Right lobe of liver (tissue), 6 donors: ENCODE measurements at regions not wholly inside any gene's neighbourhood (a gene's known extent, or its start where the extent isn't known, plus 50 kb on each side); places are given as distances from the start of the nearest gene placed in this dataset.
A peak's percentile ranks its signal among the peaks of the same experiment; 100 is the strongest.
"Not testable (repeated sequence)": the region's sequence is repeated elsewhere in the genome, so short reads cannot be mapped to it uniquely, and the experiment has no call there.

ENCODE experiments used
- ATAC-seq, 4 donors: fragments of 200-7000 bp; cut with Tn5 transposase; one replicate each; pipeline ENCODE4 v1.9.1; 2020; ENCODE audit warnings: mild to moderate bottlenecking in 4 of 4, moderate library complexity in 4 of 4
- DNase-seq, 3 donors: peaks; one replicate each; pipeline ENCODE4 v3.0.0-alpha.2; 2020
- H3K27ac ChIP-seq, 3 donors: fragments of 200-600 bp; one replicate each; pipeline ENCODE4 v1.8.0; 2022
- H3K27me3 ChIP-seq, 2 donors: fragments of 200-600 bp; one replicate each; pipeline ENCODE4 v1.8.0; 2022
- H3K36me3 ChIP-seq, 4 donors: fragments of 200-600 bp; sonication (generic) in 1 of 4; one replicate each; pipeline versions ENCODE4 v1.5.1 to v1.8.0; 2017 to 2022; ENCODE audit warnings: control low read depth in 1 of 4
- H3K4me1 ChIP-seq, 4 donors: fragments of 200-600 bp; sonication (generic) in 1 of 4; one replicate each; pipeline versions ENCODE4 v1.5.1 to v1.8.0; 2017 to 2022; ENCODE audit warnings: control low read depth in 1 of 4
- H3K4me3 ChIP-seq, 3 donors: fragments of 200-600 bp; one replicate each; pipeline ENCODE4 v1.8.0; 2022
- H3K9me3 ChIP-seq, 4 donors: fragments of 200-600 bp; sonication (generic) in 1 of 4; one replicate each; pipeline versions ENCODE4 v1.5.1 to v1.8.0; 2017 to 2022; ENCODE audit warnings: control low read depth in 1 of 4
- POLR2A ChIP-seq: fragments of 450-650 bp; IDR thresholded peaks from one replicate; pipeline ENCODE4 v1.6.1; 2017; ENCODE audit warnings: antibody characterized with exemption, mild to moderate bottlenecking
- WGBS: methylation state at CpG from one replicate; pipeline ENCODE4 v1.1.6; 2018; ENCODE audit warnings: low coverage, low lambda C conversion rate; ENCODE audit not compliant: insufficient coverage; ENCODE audit errors: missing lambda C conversion rate; 5-methylcytosine and 5-hydroxymethylcytosine counted together
- intact Hi-C, 2 donors: fragments of 100-400 bp; cut with DNase I; formaldehyde crosslinking; loops; one replicate each; pipeline versions ENCODE4 v1.11.2 to v1.14.1; 2022
- TF ChIP-seq, protein P1 (sequence below), 4 donors: fragments of 200-600 bp in 3 of 4; fragments of 450-650 bp in 1 of 4; IDR thresholded peaks; one replicate each; pipeline versions ENCODE4 v1.5.1 to v1.8.0; 2016 to 2022; ENCODE audit warnings: antibody characterized with exemption in 4 of 4, mild to moderate bottlenecking in 2 of 4
- donor health status: DM: no; HTN: yes; CAD: no.
- donor health status: DM: no; HTN: no; CAD: no.
- donor health status: DM: no; HTN: no; CAD: no.
- donor health status: DM: no; HTN: yes; CAD: no.
- donor health status: DM: no; HTN: yes; CAD: no.

DNA sequence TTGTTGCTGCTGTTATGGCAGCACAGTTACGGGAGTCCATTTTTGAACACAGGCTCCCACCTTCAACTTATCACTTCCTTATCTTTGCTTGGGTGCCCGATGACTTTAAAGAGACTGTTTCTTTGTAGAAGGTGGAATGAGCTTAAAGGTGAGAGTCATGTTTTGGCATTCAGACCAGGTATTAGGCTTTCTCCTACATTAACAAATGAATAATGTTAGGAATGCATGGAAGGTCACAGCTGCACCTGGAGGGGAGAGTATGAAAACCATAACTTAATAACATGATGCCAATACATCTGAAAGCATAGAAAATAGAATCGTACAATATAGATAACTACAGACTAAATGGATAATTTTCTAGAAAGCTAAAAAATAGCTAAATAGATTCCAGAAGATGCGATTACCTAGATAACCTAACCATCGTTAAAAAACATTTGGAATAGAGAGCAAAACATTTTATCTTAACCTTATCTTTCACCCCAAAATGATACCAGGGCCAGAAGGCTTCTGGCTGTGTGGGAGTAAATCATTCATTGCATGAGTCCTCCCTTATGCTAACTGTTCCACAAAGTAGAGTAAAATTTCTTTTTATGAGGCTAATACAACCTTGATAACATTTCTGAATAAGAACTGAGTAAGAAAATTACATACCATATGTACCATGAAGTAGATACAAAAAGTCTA is 126.2 kb upstream of the ADCY2 start:
- intact Hi-C loops, result no loop called here
- no peaks in the 10 kb centered on the region for H3K4me1 ChIP-seq
- H3K27me3 ChIP-seq, result no peaks in the 10 kb centered on the region
- no peaks in the 10 kb centered on the region for H3K36me3 ChIP-seq
- 24% methylated on average over 5 of the region's 5 CpGs for WGBS
- TF ChIP-seq, protein P1, sequence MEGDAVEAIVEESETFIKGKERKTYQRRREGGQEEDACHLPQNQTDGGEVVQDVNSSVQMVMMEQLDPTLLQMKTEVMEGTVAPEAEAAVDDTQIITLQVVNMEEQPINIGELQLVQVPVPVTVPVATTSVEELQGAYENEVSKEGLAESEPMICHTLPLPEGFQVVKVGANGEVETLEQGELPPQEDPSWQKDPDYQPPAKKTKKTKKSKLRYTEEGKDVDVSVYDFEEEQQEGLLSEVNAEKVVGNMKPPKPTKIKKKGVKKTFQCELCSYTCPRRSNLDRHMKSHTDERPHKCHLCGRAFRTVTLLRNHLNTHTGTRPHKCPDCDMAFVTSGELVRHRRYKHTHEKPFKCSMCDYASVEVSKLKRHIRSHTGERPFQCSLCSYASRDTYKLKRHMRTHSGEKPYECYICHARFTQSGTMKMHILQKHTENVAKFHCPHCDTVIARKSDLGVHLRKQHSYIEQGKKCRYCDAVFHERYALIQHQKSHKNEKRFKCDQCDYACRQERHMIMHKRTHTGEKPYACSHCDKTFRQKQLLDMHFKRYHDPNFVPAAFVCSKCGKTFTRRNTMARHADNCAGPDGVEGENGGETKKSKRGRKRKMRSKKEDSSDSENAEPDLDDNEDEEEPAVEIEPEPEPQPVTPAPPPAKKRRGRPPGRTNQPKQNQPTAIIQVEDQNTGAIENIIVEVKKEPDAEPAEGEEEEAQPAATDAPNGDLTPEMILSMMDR (IDR thresholded peaks at IDR 0.05), result no peak
- TF ChIP-seq POLR2A, result no peak
- H3K27ac ChIP-seq, result no peak overlapping the region
- no peaks in the 10 kb centered on the region for H3K9me3 ChIP-seq
- no peak overlapping the region for H3K4me3 ChIP-seq
- ATAC-seq (no peak), DNase-seq (no peak)

DNA sequence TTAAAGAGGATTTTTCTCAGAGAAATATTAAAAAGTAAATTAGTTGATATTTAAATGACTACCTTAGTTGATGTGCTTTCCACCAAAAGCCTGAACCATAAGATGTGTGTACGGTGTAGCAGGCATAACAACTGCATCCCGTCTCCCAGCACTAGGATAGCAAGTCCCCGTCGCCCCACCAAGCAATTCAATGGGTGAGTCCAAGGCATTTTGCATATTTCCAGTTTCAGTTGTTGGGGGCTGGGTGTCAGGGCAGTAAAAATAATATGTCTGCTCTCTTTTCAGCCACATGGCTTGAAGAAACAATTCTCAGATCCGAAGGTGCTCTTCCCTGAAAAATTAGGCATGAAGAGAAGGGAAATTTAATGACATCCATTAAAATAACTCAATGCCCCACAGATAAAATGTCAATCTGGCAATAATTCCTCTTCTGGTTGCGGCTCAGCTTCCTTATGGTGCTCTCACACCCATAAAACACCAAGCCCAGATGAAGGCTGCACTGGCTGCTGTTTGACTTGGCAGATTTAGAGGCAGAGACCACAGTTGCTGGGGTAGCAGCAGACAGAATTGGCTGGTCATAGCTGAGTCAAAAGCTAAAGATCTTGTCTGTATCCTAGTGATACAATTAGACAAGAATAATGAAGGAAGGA is 124.4 kb upstream of the ADCY2 start:
- DNase-seq (no peak), ATAC-seq (no peak)
- H3K4me1 ChIP-seq, result no peaks in the 10 kb centered on the region
- intact Hi-C loops, result no loop called here
- no peaks in the 10 kb centered on the region for H3K27me3 ChIP-seq
- WGBS, result 58% methylated on average over 5 of the region's 6 CpGs
- no peak overlapping the region for H3K27ac ChIP-seq
- TF ChIP-seq, protein P1 (IDR thresholded peaks at IDR 0.05), result no peak
- no peak for TF ChIP-seq POLR2A
- H3K4me3 ChIP-seq, result no peak overlapping the region
- no peaks in the 10 kb centered on the region for H3K9me3 ChIP-seq
- no peaks in the 10 kb centered on the region for H3K36me3 ChIP-seq

DNA sequence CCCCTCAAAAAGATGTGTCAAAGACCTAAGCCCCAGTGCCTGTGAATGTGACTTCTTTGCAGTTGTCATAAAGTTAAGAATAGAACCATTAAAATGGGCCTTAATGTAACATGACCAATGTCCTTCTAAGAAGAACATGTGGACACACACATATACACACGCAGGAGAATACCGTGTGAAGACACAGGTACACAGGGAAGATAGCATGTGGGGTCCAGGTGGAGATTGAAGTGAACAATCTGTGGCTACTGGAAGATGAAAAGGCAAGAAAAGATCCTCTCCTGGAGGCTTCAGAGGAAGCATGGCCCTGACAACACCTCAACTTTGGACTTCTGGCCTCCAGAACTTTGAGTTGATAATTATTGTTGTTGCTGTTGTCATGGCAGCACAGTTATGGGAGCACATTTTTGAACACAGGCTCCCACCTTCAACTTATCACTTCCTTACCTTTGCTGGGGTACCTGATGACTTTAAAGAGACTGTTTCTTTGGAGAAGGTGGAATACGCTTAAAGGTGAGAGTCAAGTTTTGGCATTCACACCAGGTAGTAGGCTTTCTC is 123.5 kb upstream of the ADCY2 start:
- H3K36me3 ChIP-seq, result no peaks in the 10 kb centered on the region
- no peak overlapping the region for H3K27ac ChIP-seq
- intact Hi-C loops, result no loop called here
- no peaks in the 10 kb centered on the region for H3K9me3 ChIP-seq
- no peak for DNase-seq
- H3K4me1 ChIP-seq, result no peaks in the 10 kb centered on the region
- H3K27me3 ChIP-seq, result no peaks in the 10 kb centered on the region
- ATAC-seq, result no peak
- no peak for TF ChIP-seq POLR2A
- TF ChIP-seq, protein P1 (IDR thresholded peaks at IDR 0.05), result no peak
- 77% methylated on average over 3 of the region's 3 CpGs for WGBS
- no peak overlapping the region for H3K4me3 ChIP-seq

DNA sequence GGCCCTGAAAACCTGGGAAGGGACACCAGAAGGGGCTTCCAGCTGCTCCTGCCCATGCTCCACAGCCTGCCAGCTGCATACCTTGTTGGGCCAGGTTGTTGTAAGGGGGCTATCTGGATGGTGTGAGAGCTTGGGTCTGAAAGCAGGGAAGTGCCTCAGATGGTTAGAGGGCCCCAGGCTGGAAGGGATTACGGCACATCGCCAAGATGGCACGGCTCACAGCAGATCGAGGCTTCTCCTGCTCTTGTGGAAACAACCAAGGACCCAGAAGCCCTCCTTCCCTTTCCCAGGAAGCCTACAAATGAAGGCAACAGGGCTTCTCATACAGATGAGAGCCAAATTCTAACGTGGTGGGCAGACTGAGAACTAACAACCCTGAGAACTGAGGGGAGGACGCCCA is 121.7 kb upstream of the ADCY2 start:
- ATAC-seq, result no peak
- 17% methylated on average over 2 of the region's 6 CpGs for WGBS
- H3K27ac ChIP-seq, result no peak overlapping the region
- no peaks in the 10 kb centered on the region for H3K4me1 ChIP-seq
- intact Hi-C loops, result no loop called here
- H3K4me3 ChIP-seq, result no peak overlapping the region
- no peaks in the 10 kb centered on the region for H3K27me3 ChIP-seq
- no peaks in the 10 kb centered on the region for H3K9me3 ChIP-seq
- TF ChIP-seq, protein P1 (IDR thresholded peaks at IDR 0.05), result no peak
- H3K36me3 ChIP-seq, result no peaks in the 10 kb centered on the region
- DNase-seq, result no peak

DNA sequence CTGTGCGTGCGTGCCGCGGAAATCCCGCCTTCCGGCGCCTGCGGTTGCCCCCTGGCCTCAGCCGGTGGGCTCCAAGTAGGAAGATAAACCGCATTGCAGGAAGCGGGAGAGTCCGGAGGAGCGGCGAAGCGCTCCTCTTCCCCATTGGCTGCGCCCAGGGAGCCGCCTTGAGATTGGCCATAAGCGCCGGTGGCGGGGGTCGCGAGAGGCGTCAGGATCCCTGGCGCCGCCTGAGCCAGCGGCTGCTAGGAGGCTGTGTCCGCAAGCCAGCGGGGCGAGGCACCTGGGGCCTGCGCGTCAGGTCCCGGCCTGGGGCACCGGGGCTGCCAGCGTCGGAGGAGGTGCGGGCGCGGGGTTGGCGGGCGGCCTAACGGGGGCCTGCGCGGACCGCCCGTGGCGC is 106.3 kb upstream of the ADCY2 start:
- 84% methylated on average over 12 of the region's 46 CpGs for WGBS
- intact Hi-C loops, H3K27ac ChIP-seq, H3K4me1 ChIP-seq, DNase-seq, H3K36me3 ChIP-seq, H3K27me3 ChIP-seq, H3K9me3 ChIP-seq, H3K4me3 ChIP-seq: not testable (repeated sequence)
- ATAC-seq, result peak in 1 of 4 donors; percentile 35

DNA sequence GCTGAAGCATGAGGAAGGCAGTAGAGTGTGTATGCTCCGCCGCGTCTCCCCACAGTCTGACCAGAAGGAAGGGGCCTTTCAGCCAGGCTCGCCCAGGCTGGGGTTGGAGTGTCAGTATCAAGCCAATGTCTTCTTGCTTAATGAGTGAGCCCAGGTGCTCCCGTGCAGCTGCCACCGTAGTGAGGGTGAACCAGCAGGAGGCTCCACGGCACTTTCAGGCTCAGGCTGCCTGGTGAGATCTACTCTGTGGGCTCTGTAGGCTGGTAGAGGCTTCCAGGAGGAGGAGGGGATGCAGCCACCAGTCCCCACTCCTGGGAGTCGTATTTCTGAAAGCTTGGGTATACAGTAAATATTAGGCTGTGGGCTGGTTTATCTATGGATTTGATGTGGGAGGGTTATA is 98.1 kb upstream of the ADCY2 start:
- H3K27ac ChIP-seq, H3K4me1 ChIP-seq, intact Hi-C loops, H3K36me3 ChIP-seq, ATAC-seq, H3K27me3 ChIP-seq, DNase-seq, H3K4me3 ChIP-seq, H3K9me3 ChIP-seq: not testable (repeated sequence)
- WGBS, result 12% methylated on average over 3 of the region's 8 CpGs

DNA sequence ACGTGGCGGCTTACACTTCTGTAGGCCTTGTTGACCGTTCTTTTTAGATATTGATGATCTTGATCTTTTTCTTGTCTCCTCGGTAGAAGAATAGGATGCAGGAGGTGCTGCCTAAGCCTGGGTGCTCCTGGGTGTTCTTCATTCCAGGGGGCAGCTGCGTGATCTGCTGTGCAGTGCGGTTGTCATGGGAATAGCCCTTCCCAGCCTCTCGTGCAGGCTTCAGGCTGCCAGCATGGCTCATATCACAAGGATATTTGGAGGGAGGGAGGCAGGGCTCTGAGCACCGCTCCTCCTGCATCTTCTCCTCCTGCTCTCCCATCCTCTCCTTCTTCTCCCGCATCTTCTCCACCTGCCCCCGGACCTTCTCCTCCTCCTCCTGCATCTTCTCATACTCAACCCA is 96.2 kb upstream of the ADCY2 start:
- H3K4me1 ChIP-seq, H3K9me3 ChIP-seq, DNase-seq, H3K27ac ChIP-seq, H3K27me3 ChIP-seq, H3K4me3 ChIP-seq, ATAC-seq, H3K36me3 ChIP-seq, intact Hi-C loops: not testable (repeated sequence)
- WGBS, result 32% methylated on average over 3 of the region's 10 CpGs
